MM.1S (cell line): ENCODE measurements at regions not wholly inside any gene's neighbourhood (a gene's known extent, or its start where the extent isn't known, plus 50 kb on each side); places are given as distances from the start of the nearest gene placed in this dataset.

Experiments used
- DNase-seq: peaks from one replicate; pipeline ENCODE4 v3.0.0-alpha.2; 2015
- H2AFZ ChIP-seq: fragments of 300-600 bp; sonication (generic); 2 replicates; pipeline ENCODE4 v1.6.0; 2016; ENCODE audit warnings: antibody characterized with exemption, low read length
- H3F3A ChIP-seq: fragments of 300-600 bp; sonication (generic); 2 replicates; pipeline ENCODE4 v1.6.1; 2016; ENCODE audit warnings: mild to moderate bottlenecking, antibody characterized with exemption, low read length, moderate library complexity, mixed read lengths; ENCODE audit not compliant: insufficient read depth
- H3K27ac ChIP-seq: fragments of 300-600 bp; sonication (generic); 2 replicates; pipeline ENCODE4 v1.5.1; 2016; ENCODE audit warnings: mild to moderate bottlenecking, low read length
- H3K27me3 ChIP-seq: fragments of 300-600 bp; sonication (generic); replicated peaks from 2 replicates; pipeline ENCODE4 v1.6.0; 2016; ENCODE audit warnings: low read length; ENCODE audit not compliant: insufficient read depth
- H3K36me3 ChIP-seq: fragments of 300-600 bp; sonication (generic); replicated peaks from 2 replicates; pipeline ENCODE4 v1.6.1; 2016; ENCODE audit warnings: mild to moderate bottlenecking, low read length, mixed read lengths; ENCODE audit not compliant: insufficient read depth
- H3K4me1 ChIP-seq: fragments of 300-600 bp; sonication (generic); 2 replicates; pipeline ENCODE4 v1.6.1; 2016; ENCODE audit warnings: low read length, mixed read lengths
- H3K4me2 ChIP-seq: fragments of 300-600 bp; sonication (generic); 2 replicates; pipeline ENCODE4 v1.6.0; 2016; ENCODE audit warnings: low read depth, low read length
- H3K4me3 ChIP-seq: fragments of 300-600 bp; sonication (generic); 2 replicates; pipeline ENCODE4 v1.5.1; 2016; ENCODE audit warnings: low read length, mixed read lengths
- H3K79me2 ChIP-seq: fragments of 300-600 bp; sonication (generic); 2 replicates; pipeline ENCODE4 v1.6.1; 2016; ENCODE audit warnings: mixed run types, low read length, mixed read lengths
- H3K9ac ChIP-seq: fragments of 300-600 bp; sonication (generic); 2 replicates; pipeline ENCODE4 v1.6.1; 2016; ENCODE audit warnings: low read length, mixed read lengths
- H3K9me2 ChIP-seq: fragments of 300-600 bp; sonication (generic); replicated peaks from 2 replicates; pipeline ENCODE4 v1.6.1; 2016; ENCODE audit warnings: mild to moderate bottlenecking, low read length, mixed read lengths; ENCODE audit not compliant: insufficient read depth
- H3K9me3 ChIP-seq: fragments of 300-600 bp; sonication (generic); replicated peaks from 2 replicates; pipeline ENCODE4 v1.6.1; 2016; ENCODE audit warnings: mild to moderate bottlenecking, low read length, mixed read lengths; ENCODE audit not compliant: insufficient read depth
- H4K20me1 ChIP-seq: fragments of 300-600 bp; sonication (generic); 2 replicates; pipeline ENCODE4 v1.6.1; 2016; ENCODE audit warnings: mild to moderate bottlenecking, low read length, moderate library complexity, mixed read lengths; ENCODE audit not compliant: insufficient read depth
- EZH2 ChIP-seq: fragments of 300-600 bp; sonication (generic); optimal IDR thresholded peaks from 2 replicates; pipeline ENCODE3; 2017; ENCODE audit warnings: low read depth, mild to moderate bottlenecking, antibody characterized with exemption, low read length, mixed read lengths
- EZH2phosphoT487 ChIP-seq: fragments of 300-600 bp; sonication (generic); IDR thresholded peaks from 2 replicates; pipeline ENCODE4 v1.6.1; 2018; ENCODE audit warnings: antibody characterized with exemption, low read length
- TF ChIP-seq, protein P1 (sequence below): fragments of 300-600 bp; sonication (generic); IDR thresholded peaks from 2 replicates; pipeline ENCODE4 v1.5.1; 2016; ENCODE audit warnings: antibody characterized with exemption, low read length, mixed read lengths

DNA sequence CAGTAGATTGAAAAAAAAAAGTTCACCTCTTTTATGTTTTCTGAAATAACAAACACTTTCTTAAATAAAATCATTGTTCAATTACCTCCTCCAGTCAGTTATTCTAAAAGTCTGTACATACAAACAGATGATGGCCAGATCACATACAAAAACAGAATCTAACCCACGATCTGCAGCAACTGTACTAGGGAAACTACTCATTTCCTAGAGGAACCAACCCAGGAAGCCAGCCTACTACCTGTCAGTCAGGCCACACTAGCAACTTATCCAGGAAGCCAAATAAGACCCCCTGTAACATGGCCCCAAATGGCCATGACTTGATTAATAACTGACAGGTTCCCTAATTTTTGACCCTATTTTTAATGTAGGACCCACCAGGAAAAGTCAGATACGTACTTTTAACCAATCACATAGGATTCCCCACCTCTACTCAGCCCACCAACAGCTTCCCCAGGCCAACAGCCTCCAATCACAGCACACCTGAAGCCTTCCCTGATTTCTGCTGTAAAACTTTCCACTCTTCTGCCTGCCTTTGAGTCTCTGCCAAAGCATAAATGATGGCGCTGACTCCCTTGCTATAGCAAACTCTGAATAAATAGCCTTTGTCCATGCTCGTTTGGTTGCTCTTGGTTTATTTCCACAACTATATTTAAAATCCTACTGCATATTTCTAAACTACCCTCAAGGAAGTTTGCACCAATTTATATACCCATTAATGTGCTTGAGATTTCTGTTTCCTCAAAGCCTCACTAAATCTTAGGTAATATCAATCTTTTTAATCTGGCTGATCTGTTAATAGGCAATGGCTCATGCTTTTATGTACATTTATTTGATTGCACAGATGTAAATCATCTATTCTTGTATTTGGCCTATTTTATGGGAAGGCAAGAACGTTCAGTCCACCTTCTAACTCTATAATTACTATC is 486.4 kb downstream of the FBXO15 start:
- no peaks in the 10 kb centered on the region for H3K4me1 ChIP-seq
- H3K27me3 ChIP-seq: no peaks in the 10 kb centered on the region
- H4K20me1 ChIP-seq: no peaks in the 10 kb centered on the region
- no peaks in the 10 kb centered on the region for H3K9me2 ChIP-seq
- H3K79me2 ChIP-seq: no peaks in the 10 kb centered on the region
- H3K4me2 ChIP-seq: no peak overlapping the region
- H3K9ac ChIP-seq: no peak overlapping the region
- H3K36me3 ChIP-seq: no peaks in the 10 kb centered on the region
- TF ChIP-seq EZH2: no peak
- TF ChIP-seq, protein P1, sequence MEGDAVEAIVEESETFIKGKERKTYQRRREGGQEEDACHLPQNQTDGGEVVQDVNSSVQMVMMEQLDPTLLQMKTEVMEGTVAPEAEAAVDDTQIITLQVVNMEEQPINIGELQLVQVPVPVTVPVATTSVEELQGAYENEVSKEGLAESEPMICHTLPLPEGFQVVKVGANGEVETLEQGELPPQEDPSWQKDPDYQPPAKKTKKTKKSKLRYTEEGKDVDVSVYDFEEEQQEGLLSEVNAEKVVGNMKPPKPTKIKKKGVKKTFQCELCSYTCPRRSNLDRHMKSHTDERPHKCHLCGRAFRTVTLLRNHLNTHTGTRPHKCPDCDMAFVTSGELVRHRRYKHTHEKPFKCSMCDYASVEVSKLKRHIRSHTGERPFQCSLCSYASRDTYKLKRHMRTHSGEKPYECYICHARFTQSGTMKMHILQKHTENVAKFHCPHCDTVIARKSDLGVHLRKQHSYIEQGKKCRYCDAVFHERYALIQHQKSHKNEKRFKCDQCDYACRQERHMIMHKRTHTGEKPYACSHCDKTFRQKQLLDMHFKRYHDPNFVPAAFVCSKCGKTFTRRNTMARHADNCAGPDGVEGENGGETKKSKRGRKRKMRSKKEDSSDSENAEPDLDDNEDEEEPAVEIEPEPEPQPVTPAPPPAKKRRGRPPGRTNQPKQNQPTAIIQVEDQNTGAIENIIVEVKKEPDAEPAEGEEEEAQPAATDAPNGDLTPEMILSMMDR: no peak
- TF ChIP-seq EZH2phosphoT487: no peak
- H3K4me3 ChIP-seq: no peak overlapping the region
- DNase-seq: no peak
- H2AFZ ChIP-seq: no peak overlapping the region
- H3K27ac ChIP-seq: no peak overlapping the region
- H3K9me3 ChIP-seq: no peaks in the 10 kb centered on the region
- no peaks in the 10 kb centered on the region for H3F3A ChIP-seq

DNA sequence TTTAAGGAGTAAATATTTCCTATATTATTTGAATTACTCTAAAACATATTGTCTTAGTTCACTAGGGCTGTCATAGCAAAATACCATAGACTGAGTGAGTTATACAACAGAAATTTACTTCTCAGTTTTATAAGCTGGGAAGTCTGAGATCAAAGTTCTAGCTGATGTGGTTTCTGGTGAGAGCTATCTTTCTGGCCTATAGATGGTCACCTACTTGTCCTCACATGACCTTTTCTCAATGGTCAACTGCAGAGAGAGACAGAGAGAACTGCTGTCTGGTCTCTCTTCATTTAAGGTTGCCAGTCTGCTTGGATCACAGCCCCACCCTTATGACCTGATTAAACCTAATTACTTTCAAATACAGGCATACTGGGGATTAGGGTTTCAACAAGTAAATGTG is 490.9 kb downstream of the FBXO15 start:
- Histone ChIP-seq H3K4me1 (no peaks in the 10 kb centered on the region), H3K79me2 (no peaks in the 10 kb centered on the region), H3K4me3 (no peak overlapping the region), H3F3A (no peaks in the 10 kb centered on the region), H3K27me3 (no peaks in the 10 kb centered on the region), H3K9ac (no peak overlapping the region), H4K20me1 (no peaks in the 10 kb centered on the region), H3K9me2 (no peaks in the 10 kb centered on the region), H3K27ac (no peak overlapping the region), H3K9me3 (no peaks in the 10 kb centered on the region), H3K4me2 (no peak overlapping the region), H3K36me3 (no peaks in the 10 kb centered on the region), H2AFZ (no peak overlapping the region)
- no peak for DNase-seq
- TF ChIP-seq EZH2phosphoT487 (no peak), EZH2 (no peak)
- TF ChIP-seq, protein P1: no peak

DNA sequence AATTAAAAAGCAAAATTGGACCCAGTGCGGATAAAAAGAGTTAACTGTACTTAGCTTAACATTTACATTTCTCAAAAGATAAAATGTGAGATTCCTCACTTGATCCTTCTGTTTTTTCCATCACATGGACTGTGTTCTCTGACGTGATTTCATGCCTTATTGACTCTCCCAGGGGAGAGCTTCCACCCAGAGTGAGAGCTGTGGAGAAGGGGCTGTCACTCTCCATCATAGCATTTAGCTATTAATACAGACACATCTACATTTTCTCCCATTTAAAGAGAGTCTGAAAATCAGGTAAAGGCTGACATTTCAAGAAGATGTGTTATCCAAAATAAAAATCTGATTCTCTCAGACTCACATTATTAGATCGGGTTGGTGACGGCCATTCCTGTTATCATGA is 493.8 kb downstream of the FBXO15 start:
- Histone ChIP-seq H4K20me1 (no peaks in the 10 kb centered on the region), H3K9me2 (no peaks in the 10 kb centered on the region), H2AFZ (no peak overlapping the region), H3K36me3 (no peaks in the 10 kb centered on the region), H3K27ac (no peak overlapping the region), H3K79me2 (no peaks in the 10 kb centered on the region), H3K9ac (no peak overlapping the region), H3K4me1 (no peaks in the 10 kb centered on the region), H3F3A (no peaks in the 10 kb centered on the region), H3K4me3 (no peak overlapping the region), H3K27me3 (no peaks in the 10 kb centered on the region), H3K9me3 (no peaks in the 10 kb centered on the region), H3K4me2 (no peak overlapping the region)
- TF ChIP-seq, protein P1: no peak
- no peak for TF ChIP-seq EZH2phosphoT487
- no peak for TF ChIP-seq EZH2
- no peak for DNase-seq
